ENCODE measurements at regions not wholly inside any gene's neighbourhood (a gene's known extent, or its start where the extent isn't known, plus 50 kb on each side); places are given as distances from the start of the nearest gene placed in this dataset.

GRCh38 chrX:96386981-96387380, 297.7 kb upstream of the DIAPH2 start:
- TF ChIP-seq CTCF (IDR thresholded peaks at IDR 0.05; ENCODE audit: low read length) (no peak), EZH2phosphoT487 (IDR thresholded peaks at IDR 0.05; ENCODE audit: low read length) (no peak), EZH2 (optimal IDR thresholded peaks at IDR 0.05; ENCODE audit: low read depth, low read length) (no peak)

All from MM.1S (cell line).